ENCODE measurements at regions not wholly inside any gene's neighbourhood (a gene's known extent, or its start where the extent isn't known, plus 50 kb on each side); places are given as distances from the start of the nearest gene placed in this dataset.
"Not testable (repeated sequence)": the region's sequence is repeated elsewhere in the genome, so short reads cannot be mapped to it uniquely, and the experiment has no call there.

DNA sequence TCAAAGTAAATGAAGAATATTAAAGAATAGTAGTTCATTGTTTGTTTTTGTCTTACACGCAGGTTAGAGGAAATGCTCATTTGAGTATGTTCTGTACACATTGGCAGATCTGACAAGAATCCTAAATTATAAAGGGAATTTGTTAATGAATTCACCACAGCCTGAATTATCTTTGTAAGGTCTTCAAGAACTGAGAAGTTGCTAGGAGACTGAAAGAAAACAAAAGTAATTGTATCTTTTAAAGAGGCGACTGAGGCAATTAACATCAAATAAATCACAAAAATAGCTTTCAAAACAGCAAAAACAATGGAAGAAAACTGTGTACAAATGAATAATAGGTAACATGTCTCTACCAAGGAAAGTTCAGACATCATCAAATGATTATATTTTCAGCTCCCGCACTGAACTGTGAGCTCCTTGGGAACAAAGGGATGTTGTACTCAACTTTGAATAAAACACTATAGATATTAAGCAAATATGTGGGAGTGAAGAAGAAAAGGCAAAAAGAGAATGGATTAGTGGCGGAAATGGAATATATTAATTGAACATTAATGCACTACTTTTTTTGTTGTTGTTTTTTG lies 51.7 kb upstream of the ATIC start:
- no peaks in the 10 kb centered on the region for H3K79me2 ChIP-seq (ENCODE audit: insufficient read depth, low read length)
- no peaks in the 10 kb centered on the region for H3K4me1 ChIP-seq (ENCODE audit: insufficient read depth, low read length)
- DNase-seq (ENCODE audit: insufficient read length, low spot score, missing footprints), result no peak
- no peak overlapping the region for H3K27ac ChIP-seq (ENCODE audit: low read depth, low read length)
- H3K4me2 ChIP-seq (ENCODE audit: insufficient read depth, low read length), result no peak overlapping the region
- H3K9me3 ChIP-seq (ENCODE audit: low read depth, low read length), result no peaks in the 10 kb centered on the region
- H3K27me3 ChIP-seq (ENCODE audit: insufficient read depth, low read length), result no peaks in the 10 kb centered on the region
- no peaks in the 10 kb centered on the region for H4K20me1 ChIP-seq (ENCODE audit: insufficient read depth, low read length)
- no peaks in the 10 kb centered on the region for H3K36me3 ChIP-seq (ENCODE audit: insufficient read depth, low read length)
- H3K4me3 ChIP-seq (ENCODE audit: insufficient read depth, low read length), result no peak overlapping the region
- TF ChIP-seq, protein P1, sequence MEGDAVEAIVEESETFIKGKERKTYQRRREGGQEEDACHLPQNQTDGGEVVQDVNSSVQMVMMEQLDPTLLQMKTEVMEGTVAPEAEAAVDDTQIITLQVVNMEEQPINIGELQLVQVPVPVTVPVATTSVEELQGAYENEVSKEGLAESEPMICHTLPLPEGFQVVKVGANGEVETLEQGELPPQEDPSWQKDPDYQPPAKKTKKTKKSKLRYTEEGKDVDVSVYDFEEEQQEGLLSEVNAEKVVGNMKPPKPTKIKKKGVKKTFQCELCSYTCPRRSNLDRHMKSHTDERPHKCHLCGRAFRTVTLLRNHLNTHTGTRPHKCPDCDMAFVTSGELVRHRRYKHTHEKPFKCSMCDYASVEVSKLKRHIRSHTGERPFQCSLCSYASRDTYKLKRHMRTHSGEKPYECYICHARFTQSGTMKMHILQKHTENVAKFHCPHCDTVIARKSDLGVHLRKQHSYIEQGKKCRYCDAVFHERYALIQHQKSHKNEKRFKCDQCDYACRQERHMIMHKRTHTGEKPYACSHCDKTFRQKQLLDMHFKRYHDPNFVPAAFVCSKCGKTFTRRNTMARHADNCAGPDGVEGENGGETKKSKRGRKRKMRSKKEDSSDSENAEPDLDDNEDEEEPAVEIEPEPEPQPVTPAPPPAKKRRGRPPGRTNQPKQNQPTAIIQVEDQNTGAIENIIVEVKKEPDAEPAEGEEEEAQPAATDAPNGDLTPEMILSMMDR (IDR thresholded peaks at IDR 0.05; ENCODE audit: extremely low read depth, low read depth, low read length), result no peak
- H2AFZ ChIP-seq (ENCODE audit: low read length), result no peak overlapping the region

DNA sequence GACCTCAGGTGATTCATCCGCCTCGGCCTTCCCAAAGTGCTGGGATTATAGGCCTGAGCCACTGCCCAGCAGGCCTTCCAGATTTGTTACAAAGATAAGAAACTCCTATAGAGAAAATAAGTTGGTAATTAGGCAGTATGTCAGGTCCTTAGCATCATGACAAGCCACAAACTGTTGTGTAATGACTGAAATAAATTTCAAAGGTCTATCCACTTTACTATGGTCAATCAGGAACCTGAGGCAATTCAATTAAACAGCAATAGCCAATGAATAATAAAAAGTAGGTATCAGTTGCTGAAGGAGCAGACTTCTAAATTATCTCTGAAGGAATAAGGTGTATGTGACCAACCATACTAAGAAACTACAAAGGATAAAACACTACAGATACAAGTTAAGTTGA lies 62.4 kb upstream of the ATIC start:
- TF ChIP-seq, protein P1 (IDR thresholded peaks at IDR 0.05; ENCODE audit: extremely low read depth, low read depth, low read length), result no peak
- H3K4me2 ChIP-seq (ENCODE audit: insufficient read depth, low read length), result no peak overlapping the region
- no peaks in the 10 kb centered on the region for H3K9me3 ChIP-seq (ENCODE audit: low read depth, low read length)
- no peaks in the 10 kb centered on the region for H3K36me3 ChIP-seq (ENCODE audit: insufficient read depth, low read length)
- no peaks in the 10 kb centered on the region for H4K20me1 ChIP-seq (ENCODE audit: insufficient read depth, low read length)
- no peak overlapping the region for H3K4me3 ChIP-seq (ENCODE audit: insufficient read depth, low read length)
- no peaks in the 10 kb centered on the region for H3K79me2 ChIP-seq (ENCODE audit: insufficient read depth, low read length)
- no peak for DNase-seq (ENCODE audit: insufficient read length, low spot score, missing footprints)
- no peaks in the 10 kb centered on the region for H3K27me3 ChIP-seq (ENCODE audit: insufficient read depth, low read length)
- H3K4me1 ChIP-seq (ENCODE audit: insufficient read depth, low read length), result no peaks in the 10 kb centered on the region
- no peak overlapping the region for H3K27ac ChIP-seq (ENCODE audit: low read depth, low read length)
- H2AFZ ChIP-seq (ENCODE audit: low read length), result no peak overlapping the region

DNA sequence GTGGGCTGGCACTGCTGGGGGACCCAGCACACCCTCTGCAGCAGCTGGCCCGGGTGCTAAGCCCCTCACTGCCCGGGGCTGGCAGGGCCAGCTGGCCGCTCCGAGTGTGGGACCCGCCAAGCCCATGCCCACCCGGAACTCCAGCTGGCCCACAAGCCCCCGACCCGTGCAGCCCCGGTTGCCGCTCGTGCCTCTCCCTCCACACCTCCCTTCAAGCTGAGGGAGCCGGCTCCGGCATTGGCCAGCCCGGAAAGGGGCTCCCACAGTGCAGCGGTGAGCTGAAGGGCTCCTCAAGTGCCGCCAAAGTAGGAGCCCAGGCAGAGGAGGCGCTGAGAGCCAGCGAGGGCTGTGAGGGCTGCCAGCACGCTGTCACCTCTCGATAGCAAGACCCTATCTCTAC lies 65.9 kb upstream of the ATIC start:
- not testable (repeated sequence) for H3K27me3 ChIP-seq (ENCODE audit: insufficient read depth, low read length); H3K27ac ChIP-seq (ENCODE audit: low read depth, low read length)

DNA sequence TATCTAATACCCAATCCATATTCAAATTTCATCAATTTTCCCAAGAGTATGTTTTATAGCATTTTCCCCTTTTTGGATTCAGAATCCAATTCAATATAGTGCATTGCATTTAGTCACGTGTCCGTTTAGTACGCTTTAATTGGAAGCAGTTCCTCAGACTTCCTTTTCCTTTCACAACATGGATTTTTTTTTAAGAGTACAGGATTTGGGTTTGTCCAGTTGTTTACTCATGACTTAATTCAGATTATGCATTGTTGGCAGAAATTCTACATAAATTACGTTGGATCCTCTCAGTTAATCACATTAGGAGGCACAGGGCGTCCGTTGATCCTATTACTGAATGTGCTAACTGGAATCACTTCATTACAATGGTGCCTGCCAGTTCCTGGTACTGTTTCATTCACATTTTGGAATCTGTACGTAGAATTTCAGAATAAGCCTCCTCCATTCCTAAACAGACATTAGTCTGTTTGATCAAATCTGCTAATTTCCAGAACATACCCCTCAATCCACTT lies 70.0 kb upstream of the ATIC start:
- peak; percentile 22 for DNase-seq (ENCODE audit: insufficient read length, low spot score, missing footprints)

More for the DNA sequence above, 65.9 kb upstream of the ATIC start:
- DNase-seq (ENCODE audit: insufficient read length, low spot score, missing footprints); H3K9me3 ChIP-seq (ENCODE audit: low read depth, low read length); H3K79me2 ChIP-seq (ENCODE audit: insufficient read depth, low read length); H3K4me1 ChIP-seq (ENCODE audit: insufficient read depth, low read length); H2AFZ ChIP-seq (ENCODE audit: low read length); H4K20me1 ChIP-seq (ENCODE audit: insufficient read depth, low read length); H3K4me3 ChIP-seq (ENCODE audit: insufficient read depth, low read length); H3K4me2 ChIP-seq (ENCODE audit: insufficient read depth, low read length); H3K36me3 ChIP-seq (ENCODE audit: insufficient read depth, low read length): not testable (repeated sequence)

More for the DNA sequence above, 70.0 kb upstream of the ATIC start:
- no peaks in the 10 kb centered on the region for H3K79me2 ChIP-seq (ENCODE audit: insufficient read depth, low read length)
- no peaks in the 10 kb centered on the region for H3K27me3 ChIP-seq (ENCODE audit: insufficient read depth, low read length)
- no peaks in the 10 kb centered on the region for H3K36me3 ChIP-seq (ENCODE audit: insufficient read depth, low read length)
- no peak overlapping the region for H3K27ac ChIP-seq (ENCODE audit: low read depth, low read length)
- no peaks in the 10 kb centered on the region for H3K4me1 ChIP-seq (ENCODE audit: insufficient read depth, low read length)
- TF ChIP-seq, protein P1 (IDR thresholded peaks at IDR 0.05; ENCODE audit: extremely low read depth, low read depth, low read length), result no peak
- H4K20me1 ChIP-seq (ENCODE audit: insufficient read depth, low read length), result no peaks in the 10 kb centered on the region
- H3K4me2 ChIP-seq (ENCODE audit: insufficient read depth, low read length), result no peak overlapping the region
- H2AFZ ChIP-seq (ENCODE audit: low read length), result no peak overlapping the region
- H3K9me3 ChIP-seq (ENCODE audit: low read depth, low read length), result no peaks in the 10 kb centered on the region
- no peak overlapping the region for H3K4me3 ChIP-seq (ENCODE audit: insufficient read depth, low read length)
